Activated T-helper 1 cell treated with Interleukin-2 at 50 U/mL for 16 hours (primary cell): ENCODE measurements at regions not wholly inside any gene's neighbourhood (a gene's known extent, or its start where the extent isn't known, plus 50 kb on each side); places are given as distances from the start of the nearest gene placed in this dataset.
"Not testable (repeated sequence)": the region's sequence is repeated elsewhere in the genome, so short reads cannot be mapped to it uniquely, and the experiment has no call there.

Experiments used
- DNase-seq: peaks from one replicate; pipeline ENCODE4 v3.0.0-alpha.2; 2020; ENCODE audit warnings: low read depth

GRCh38 chr6:27136978-27137814 is 110.3 kb upstream of the PRSS16 start:
- DNase-seq, result no peak

- DNase-seq, result no peak
Observed at GRCh38 chr6:27138406-27138805, 109.1 kb upstream of the PRSS16 start.

GRCh38 chr6:27138837-27139755 is 108.4 kb upstream of the PRSS16 start:
- DNase-seq, result peak; percentile 38

GRCh38 chr6:27139756-27140579 is 107.5 kb upstream of the PRSS16 start:
- no peak for DNase-seq

GRCh38 chr6:27140999-27141528 is 106.4 kb upstream of the PRSS16 start:
- no peak for DNase-seq

- DNase-seq, result no peak
Observed at GRCh38 chr6:27141529-27142015, 105.9 kb upstream of the PRSS16 start.

- not testable (repeated sequence) for DNase-seq
Observed at GRCh38 chr6:27143020-27143388, 104.5 kb upstream of the PRSS16 start.

GRCh38 chr6:27143474-27144026 is 104.0 kb upstream of the PRSS16 start:
- no peak for DNase-seq

- DNase-seq, result no peak
Observed at GRCh38 chr6:27144740-27145079, 102.8 kb upstream of the PRSS16 start.

- peak; percentile 52 for DNase-seq
Observed at GRCh38 chr6:27145731-27146455, 101.6 kb upstream of the PRSS16 start.

GRCh38 chr6:27146456-27146705 is 101.1 kb upstream of the PRSS16 start:
- not testable (repeated sequence) for DNase-seq

- DNase-seq, result peak; percentile 52
Observed at GRCh38 chr6:27146706-27147505, 100.6 kb upstream of the PRSS16 start.

GRCh38 chr6:27148404-27148795 is 99.1 kb upstream of the PRSS16 start:
- no peak for DNase-seq

GRCh38 chr6:27149150-27149549 is 98.4 kb upstream of the PRSS16 start:
- no peak for DNase-seq

- DNase-seq, result no peak
Observed at GRCh38 chr6:27154696-27155095, 92.8 kb upstream of the PRSS16 start.

GRCh38 chr6:27156874-27157458 is 90.5 kb upstream of the PRSS16 start:
- DNase-seq, result no peak

GRCh38 chr6:27157459-27158315 is 89.8 kb upstream of the PRSS16 start:
- peak; percentile 70 for DNase-seq

GRCh38 chr6:27158316-27158643 is 89.2 kb upstream of the PRSS16 start:
- DNase-seq, result no peak

GRCh38 chr6:27159725-27160124 is 87.8 kb upstream of the PRSS16 start:
- no peak for DNase-seq
